B cell (primary cell): ENCODE measurements at regions not wholly inside any gene's neighbourhood (a gene's known extent, or its start where the extent isn't known, plus 50 kb on each side); places are given as distances from the start of the nearest gene placed in this dataset.
"Not testable (repeated sequence)": the region's sequence is repeated elsewhere in the genome, so short reads cannot be mapped to it uniquely, and the experiment has no call there.

ENCODE experiments used
- ATAC-seq: fragments of 200-7000 bp; cut with Tn5 transposase; one replicate; pipeline ENCODE4 v1.10.0; 2021; ENCODE audit warnings: low read depth, mild to moderate bottlenecking, moderate number of reproducible peaks, moderate library complexity
- CTCF ChIA-PET: fragments of 350-600 bp; sonication (Branson Sonifier 250); formaldehyde crosslinking; loops from one replicate; lab custom pipeline; 2021; ENCODE audit warnings: antibody characterized with exemption, inconsistent platforms; lab: Charles Lee
- POLR2A ChIA-PET: fragments of 350-600 bp; sonication (Branson Sonifier 250); formaldehyde crosslinking; loops from one replicate; lab custom pipeline; 2021; ENCODE audit warnings: antibody characterized with exemption; lab: Charles Lee
- DNase-seq: peaks from one replicate; pipeline ENCODE4 v3.0.0; 2013
- H2AFZ ChIP-seq: 2 replicates; pipeline ENCODE4 v1.6.1; 2012; ENCODE audit warnings: mild to moderate bottlenecking, low read depth, low read length; ENCODE audit not compliant: insufficient read depth, poor library complexity, severe bottlenecking
- H3K27ac ChIP-seq, 2 donors: 1 replicate in 1 of 2; 2 replicates in 1 of 2; pipeline ENCODE4 v1.5.1; 2012 to 2013; ENCODE audit warnings: low read length in 2 of 2, mild to moderate bottlenecking in 2 of 2, moderate library complexity in 1 of 2
- H3K27me3 ChIP-seq, 4 experiments: fragments of 200-600 bp in 1 of 4; sonication (generic) in 1 of 4; replicated peaks in 1 of 4; 1 replicate in 2 of 4; 2 replicates in 2 of 4; pipeline versions ENCODE4 v1.6.1 to v1.7.0; 2013 to 2016; ENCODE audit warnings: low read length in 3 of 4, mild to moderate bottlenecking in 2 of 4, mixed read lengths in 1 of 4, moderate library complexity in 1 of 4; ENCODE audit not compliant: insufficient read depth in 4 of 4, control insufficient read depth in 3 of 4; ENCODE audit errors: control extremely low read depth in 1 of 4
- H3K36me3 ChIP-seq, 2 experiments: replicated peaks in 1 of 2; 1 replicate in 1 of 2; 2 replicates in 1 of 2; pipeline versions ENCODE4 v1.6.1 to v1.7.1; 2013; ENCODE audit warnings: low read length in 1 of 2; ENCODE audit not compliant: insufficient read depth in 2 of 2, control insufficient read depth in 1 of 2; ENCODE audit errors: control extremely low read depth in 1 of 2, extremely low read depth in 1 of 2
- H3K4me1 ChIP-seq, 2 donors: fragments of 200-600 bp in 1 of 2; sonication (generic) in 1 of 2; 1 replicate in 1 of 2; 2 replicates in 1 of 2; pipeline versions ENCODE4 v1.5.1 to v1.6.1; 2013 to 2017; ENCODE audit warnings: low read length in 2 of 2; ENCODE audit not compliant: control insufficient read depth in 2 of 2, insufficient read depth in 2 of 2
- H3K4me2 ChIP-seq: replicated peaks from 2 replicates; pipeline ENCODE3; 2012; ENCODE audit warnings: mild to moderate bottlenecking, low read depth, low read length; ENCODE audit not compliant: poor library complexity, severe bottlenecking
- H3K4me3 ChIP-seq, 5 experiments: fragments of 200-600 bp in 1 of 5; sonication (generic) in 1 of 5; 1 replicate in 3 of 5; 2 replicates in 2 of 5; pipeline versions ENCODE4 v1.5.1 to v1.7.0; 2011 to 2016; ENCODE audit warnings: low read length in 4 of 5, mild to moderate bottlenecking in 4 of 5, low read depth in 2 of 5, control low read depth in 1 of 5, moderate library complexity in 1 of 5; ENCODE audit not compliant: insufficient read depth in 1 of 5; ENCODE audit errors: control extremely low read depth in 1 of 5, extremely low read depth in 1 of 5
- H3K79me2 ChIP-seq: fragments of 200-600 bp; sonication (generic); one replicate; pipeline ENCODE4 v1.6.0; 2016; ENCODE audit warnings: low read length; ENCODE audit not compliant: control insufficient read depth, insufficient read depth
- H3K9ac ChIP-seq: fragments of 200-600 bp; sonication (generic); 2 replicates; pipeline ENCODE4 v1.6.1; 2017; ENCODE audit warnings: mild to moderate bottlenecking, low read length, moderate library complexity
- H3K9me3 ChIP-seq, 3 donors: one replicate each; pipeline versions ENCODE4 v1.6.1 to v1.7.1; 2013; ENCODE audit warnings: low read length in 2 of 3; ENCODE audit not compliant: control insufficient read depth in 2 of 3, insufficient read depth in 1 of 3; ENCODE audit errors: control extremely low read depth in 1 of 3
- H4K20me1 ChIP-seq: 2 replicates; pipeline ENCODE4 v1.6.0; 2012; ENCODE audit warnings: mild to moderate bottlenecking, low read length; ENCODE audit not compliant: insufficient read depth, control insufficient read depth, poor library complexity, severe bottlenecking
- H3K27ac Mint-ChIP-seq: one replicate; pipeline ENCODE4 v1.8.0; 2021; ENCODE audit warnings: mixed read lengths
- H3K27me3 Mint-ChIP-seq: one replicate; pipeline ENCODE4 v1.8.0; 2021; ENCODE audit warnings: mixed read lengths
- H3K4me1 Mint-ChIP-seq: one replicate; pipeline ENCODE4 v1.8.0; 2021; ENCODE audit warnings: mixed read lengths
- H3K4me3 Mint-ChIP-seq: one replicate; pipeline ENCODE4 v1.8.0; 2021; ENCODE audit warnings: mixed read lengths
- H3K9me3 Mint-ChIP-seq: one replicate; pipeline ENCODE4 v1.8.0; 2022; ENCODE audit warnings: mixed read lengths; ENCODE audit not compliant: insufficient read depth
- EZH2 ChIP-seq: IDR thresholded peaks from 2 replicates; pipeline ENCODE4 v1.6.1; 2012; ENCODE audit warnings: borderline replicate concordance, low read depth, mild to moderate bottlenecking, moderate library complexity, low read length; ENCODE audit not compliant: insufficient read depth, poor library complexity, severe bottlenecking
- WGBS: methylation state at CpG from one replicate; pipeline ENCODE4 v1.1.5; 2013; ENCODE audit warnings: missing lambda C conversion rate; ENCODE audit not compliant: insufficient coverage; 5-methylcytosine and 5-hydroxymethylcytosine counted together
- intact Hi-C: fragments of 100-400 bp; cut with micrococcal nuclease; formaldehyde crosslinking; loops from one replicate; pipeline ENCODE4 v1.10.0; 2022
- TF ChIP-seq, protein P1 (sequence below): fragments of 200-600 bp; IDR thresholded peaks from one replicate; pipeline ENCODE4 v1.8.0; 2022; ENCODE audit warnings: antibody characterized with exemption, mild to moderate bottlenecking

DNA sequence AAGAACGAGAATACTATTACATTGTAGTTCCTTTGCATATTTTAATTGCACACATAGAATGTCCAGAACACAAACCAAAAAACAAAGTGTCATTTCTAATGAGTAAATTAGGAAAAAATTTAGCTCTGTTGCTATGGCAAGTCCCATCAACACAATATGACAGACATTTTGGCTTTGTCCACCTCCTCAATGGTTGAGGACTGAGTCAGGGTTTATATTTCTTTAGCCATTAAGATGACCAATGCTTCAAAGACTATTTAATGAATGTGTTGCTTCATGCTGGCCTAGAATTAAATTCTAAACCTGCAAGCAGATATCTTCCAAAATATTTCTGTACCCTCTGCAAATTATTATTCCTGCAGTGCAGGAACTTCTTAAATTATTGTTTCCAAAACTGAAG lies 719.2 kb downstream of the NTRK3 start:
- Histone ChIP-seq H3K4me1 (no peaks in the 10 kb centered on the region), H3K27me3 (no peaks in the 10 kb centered on the region), H3K9me3 (peaks cover 0 to 4% (median 0%) of the 10 kb centered on the region in 3 donors), H2AFZ (no peak overlapping the region), H3K79me2 (no peaks in the 10 kb centered on the region), H3K4me3 (no peak overlapping the region), H3K27ac (no peak overlapping the region), H3K4me2 (no peak overlapping the region), H3K36me3 (no peaks in the 10 kb centered on the region), H3K9ac (no peak overlapping the region), H4K20me1 (no peaks in the 10 kb centered on the region)
- no CpG with 5 or more reads among the region's 1 CpG for WGBS
- CTCF ChIA-PET, result no interaction called here
- H3K27me3 Mint-ChIP-seq, result no peaks in the 10 kb centered on the region
- no peak overlapping the region for H3K4me3 Mint-ChIP-seq
- intact Hi-C loops, result no loop called here
- no peak for DNase-seq
- no peak overlapping the region for H3K27ac Mint-ChIP-seq
- ATAC-seq, result no peak
- H3K9me3 Mint-ChIP-seq, result peaks cover 2% of the 10 kb centered on the region
- TF ChIP-seq, protein P1, sequence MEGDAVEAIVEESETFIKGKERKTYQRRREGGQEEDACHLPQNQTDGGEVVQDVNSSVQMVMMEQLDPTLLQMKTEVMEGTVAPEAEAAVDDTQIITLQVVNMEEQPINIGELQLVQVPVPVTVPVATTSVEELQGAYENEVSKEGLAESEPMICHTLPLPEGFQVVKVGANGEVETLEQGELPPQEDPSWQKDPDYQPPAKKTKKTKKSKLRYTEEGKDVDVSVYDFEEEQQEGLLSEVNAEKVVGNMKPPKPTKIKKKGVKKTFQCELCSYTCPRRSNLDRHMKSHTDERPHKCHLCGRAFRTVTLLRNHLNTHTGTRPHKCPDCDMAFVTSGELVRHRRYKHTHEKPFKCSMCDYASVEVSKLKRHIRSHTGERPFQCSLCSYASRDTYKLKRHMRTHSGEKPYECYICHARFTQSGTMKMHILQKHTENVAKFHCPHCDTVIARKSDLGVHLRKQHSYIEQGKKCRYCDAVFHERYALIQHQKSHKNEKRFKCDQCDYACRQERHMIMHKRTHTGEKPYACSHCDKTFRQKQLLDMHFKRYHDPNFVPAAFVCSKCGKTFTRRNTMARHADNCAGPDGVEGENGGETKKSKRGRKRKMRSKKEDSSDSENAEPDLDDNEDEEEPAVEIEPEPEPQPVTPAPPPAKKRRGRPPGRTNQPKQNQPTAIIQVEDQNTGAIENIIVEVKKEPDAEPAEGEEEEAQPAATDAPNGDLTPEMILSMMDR, result no peak
- no peak for TF ChIP-seq EZH2
- POLR2A ChIA-PET, result no interaction called here
- H3K4me1 Mint-ChIP-seq, result no peaks in the 10 kb centered on the region

DNA sequence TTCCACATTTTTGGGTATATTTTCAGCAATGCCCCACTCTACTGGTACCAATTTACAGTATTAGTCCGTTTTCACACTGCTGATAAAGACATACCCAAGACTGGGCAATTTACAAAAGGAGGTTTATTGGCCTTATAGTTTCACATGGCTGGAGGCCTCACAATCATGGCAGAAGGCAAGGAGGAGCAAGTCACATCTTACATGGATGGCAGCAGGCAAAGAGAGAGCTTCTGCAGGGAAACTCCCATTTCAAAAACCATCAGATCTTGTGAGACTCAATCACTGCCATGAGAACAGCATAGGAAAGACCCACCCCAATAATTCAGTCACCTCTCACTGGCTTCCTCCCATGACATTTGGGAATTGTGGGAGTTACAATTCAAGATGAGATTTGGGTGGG lies 722.9 kb downstream of the NTRK3 start:
- H3K9ac ChIP-seq, H3K36me3 ChIP-seq, H3K27me3 ChIP-seq, POLR2A ChIA-PET, intact Hi-C loops, H3K27ac ChIP-seq, H3K4me1 Mint-ChIP-seq, H3K4me3 Mint-ChIP-seq, H2AFZ ChIP-seq, H3K79me2 ChIP-seq, H3K4me3 ChIP-seq, H4K20me1 ChIP-seq, H3K4me2 ChIP-seq, CTCF ChIA-PET, DNase-seq, H3K4me1 ChIP-seq, ATAC-seq, H3K9me3 ChIP-seq, H3K27ac Mint-ChIP-seq, H3K27me3 Mint-ChIP-seq, H3K9me3 Mint-ChIP-seq: not testable (repeated sequence)
- no CpG with 5 or more reads among the region's 1 CpG for WGBS
